Peyer's patch (tissue), 4 donors: ENCODE measurements at regions not wholly inside any gene's neighbourhood (a gene's known extent, or its start where the extent isn't known, plus 50 kb on each side); places are given as distances from the start of the nearest gene placed in this dataset.
"Not testable (repeated sequence)": the region's sequence is repeated elsewhere in the genome, so short reads cannot be mapped to it uniquely, and the experiment has no call there.

Source experiments
- DNase-seq, 3 donors: peaks; one replicate each; pipeline ENCODE4 v3.0.0-alpha.2; 2017 to 2019
- H3K27ac ChIP-seq, 4 donors: fragments of 200-600 bp; sonication (generic); one replicate each; pipeline ENCODE4 v1.5.1; 2016 to 2019
- H3K27me3 ChIP-seq, 2 donors: fragments of 200-600 bp; sonication (generic); one replicate each; pipeline ENCODE4 v1.5.1; 2019
- H3K36me3 ChIP-seq, 3 donors: fragments of 200-600 bp; sonication (generic); one replicate each; pipeline ENCODE4 v1.5.1; 2016 to 2019
- H3K4me1 ChIP-seq, 4 donors: fragments of 200-600 bp; sonication (generic); one replicate each; pipeline ENCODE4 v1.5.1; 2016 to 2019
- H3K4me3 ChIP-seq, 4 donors: fragments of 200-600 bp; sonication (generic); 1 replicate in 3 of 4; 2 replicates in 1 of 4; pipeline ENCODE4 v1.5.1; 2016 to 2019; ENCODE audit warnings: mild to moderate bottlenecking in 1 of 4
- H3K9me3 ChIP-seq, 4 donors: fragments of 200-600 bp; sonication (generic); one replicate each; pipeline ENCODE4 v1.5.1; 2016 to 2019; ENCODE audit warnings: mild to moderate bottlenecking in 1 of 4
- CTCF ChIP-seq, 6 experiments: fragments of 450-650 bp in 4 of 6; fragments of 200-600 bp in 2 of 6; sonication (generic) in 1 of 6; IDR thresholded peaks; one replicate each; pipeline ENCODE4 v1.5.1; 2017 to 2019; ENCODE audit warnings: antibody characterized with exemption in 6 of 6, mild to moderate bottlenecking in 3 of 6, moderate library complexity in 1 of 6
- POLR2A ChIP-seq, 2 donors: fragments of 450-650 bp; IDR thresholded peaks; one replicate each; pipeline ENCODE4 v1.5.1; 2017; ENCODE audit warnings: antibody characterized with exemption in 2 of 2, mild to moderate bottlenecking in 2 of 2, moderate library complexity in 2 of 2

GRCh38 chr12:25889185-25889584 lies 69.3 kb upstream of the RASSF8 start:
- DNase-seq, result no peak
- Histone ChIP-seq H3K4me3 (no peak overlapping the region), H3K27ac (no peak overlapping the region), H3K9me3 (no peaks in the 10 kb centered on the region), H3K36me3 (no peaks in the 10 kb centered on the region), H3K27me3 (no peaks in the 10 kb centered on the region), H3K4me1 (no peaks in the 10 kb centered on the region)
- TF ChIP-seq CTCF (IDR thresholded peaks at IDR 0.05), result no peak
- TF ChIP-seq POLR2A (IDR thresholded peaks at IDR 0.05), result no peak

- H3K9me3 ChIP-seq, DNase-seq, H3K27ac ChIP-seq: not testable (repeated sequence)
Observed at GRCh38 chr12:25891095-25891494, 67.4 kb upstream of the RASSF8 start.

GRCh38 chr12:25894759-25895158 lies 63.7 kb upstream of the RASSF8 start:
- Histone ChIP-seq H3K27ac (no peak overlapping the region), H3K9me3 (peaks cover 0 to 4% (median 0%) of the 10 kb centered on the region in 4 donors), H3K27me3 (no peaks in the 10 kb centered on the region), H3K36me3 (no peaks in the 10 kb centered on the region), H3K4me3 (no peak overlapping the region), H3K4me1 (no peaks in the 10 kb centered on the region)
- TF ChIP-seq CTCF (IDR thresholded peaks at IDR 0.05) (no peak), POLR2A (IDR thresholded peaks at IDR 0.05) (no peak)
- DNase-seq, result no peak

More at GRCh38 chr12:25891095-25891494, 67.4 kb upstream of the RASSF8 start:
- H3K27me3 ChIP-seq, H3K4me1 ChIP-seq, H3K4me3 ChIP-seq, H3K36me3 ChIP-seq: not testable (repeated sequence)

GRCh38 chr12:25896981-25897380 lies 61.5 kb upstream of the RASSF8 start:
- no peak for DNase-seq
- Histone ChIP-seq H3K4me1 (no peaks in the 10 kb centered on the region), H3K27me3 (no peaks in the 10 kb centered on the region), H3K9me3 (peaks cover 0 to 4% (median 0%) of the 10 kb centered on the region in 4 donors), H3K4me3 (no peak overlapping the region), H3K27ac (no peak overlapping the region), H3K36me3 (no peaks in the 10 kb centered on the region)
- no peak for TF ChIP-seq CTCF (IDR thresholded peaks at IDR 0.05)
- TF ChIP-seq POLR2A (IDR thresholded peaks at IDR 0.05), result no peak

- Histone ChIP-seq H3K4me1 (no peaks in the 10 kb centered on the region), H3K4me3 (no peak overlapping the region), H3K36me3 (no peaks in the 10 kb centered on the region), H3K27me3 (no peaks in the 10 kb centered on the region), H3K27ac (no peak overlapping the region), H3K9me3 (no peaks in the 10 kb centered on the region)
- TF ChIP-seq POLR2A (IDR thresholded peaks at IDR 0.05) (no peak), CTCF (IDR thresholded peaks at IDR 0.05) (no peak)
- no peak for DNase-seq
Observed at GRCh38 chr12:25903603-25904245, 54.8 kb upstream of the RASSF8 start.

- Histone ChIP-seq H3K27me3 (no peaks in the 10 kb centered on the region), H3K9me3 (no peaks in the 10 kb centered on the region), H3K36me3 (no peaks in the 10 kb centered on the region), H3K27ac (no peak overlapping the region), H3K4me3 (no peak overlapping the region), H3K4me1 (no peaks in the 10 kb centered on the region)
- TF ChIP-seq CTCF (IDR thresholded peaks at IDR 0.05) (no peak), POLR2A (IDR thresholded peaks at IDR 0.05) (no peak)
- no peak for DNase-seq
Observed at GRCh38 chr12:25904442-25904841, 54.0 kb upstream of the RASSF8 start.
